ENCODE measurements at regions not wholly inside any gene's neighbourhood (a gene's known extent, or its start where the extent isn't known, plus 50 kb on each side); places are given as distances from the start of the nearest gene placed in this dataset.

DNA sequence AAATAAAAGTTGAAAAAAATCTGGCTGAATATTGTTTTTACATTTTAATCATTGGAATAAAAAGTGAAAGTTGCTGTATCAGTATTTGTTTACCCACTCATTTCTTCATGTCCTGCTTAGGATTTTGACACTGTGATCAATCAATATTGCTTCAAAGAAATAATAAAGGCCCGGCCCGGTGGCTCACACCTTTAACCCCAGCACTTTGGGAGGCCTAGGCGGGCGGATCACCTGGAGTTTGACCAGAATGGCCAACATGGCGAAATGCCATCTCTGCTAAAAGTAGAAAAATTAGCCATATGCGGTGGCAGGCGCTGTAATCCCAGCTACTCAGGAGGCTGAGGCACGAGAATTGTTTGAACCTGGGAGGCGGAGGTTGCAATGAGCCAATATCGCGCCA, 93.7 kb upstream of the CTNND2 start:
- Histone ChIP-seq H3K9me3 (ENCODE audit: insufficient read depth in 2 of 2, low read depth in 1 of 2, low read length in 1 of 2) (no peaks in the 10 kb centered on the region), H3K23me2 (ENCODE audit: low read depth, low read length) (no peaks in the 10 kb centered on the region), H3K9ac (replicated peaks in 1 of 4; ENCODE audit: extremely low read depth in 1 of 4, low read depth in 3 of 4, low read length in 3 of 4) (no peak overlapping the region), H3K4me1 (replicated peaks in 1 of 4; ENCODE audit: control insufficient read depth in 3 of 4, insufficient read depth in 4 of 4, low read length in 3 of 4) (no peaks in the 10 kb centered on the region), H2BK20ac (ENCODE audit: low read length) (no peak overlapping the region), H2BK15ac (ENCODE audit: low read length) (no peak overlapping the region), H3K4me3 (ENCODE audit: extremely low read depth in 1 of 4, insufficient read depth in 2 of 4, low read depth in 3 of 4, low read length in 4 of 4) (no peak overlapping the region), H3K79me2 (ENCODE audit: control insufficient read depth in 1 of 2, insufficient read depth in 2 of 2, low read length in 2 of 2) (no peaks in the 10 kb centered on the region), H3K23ac (ENCODE audit: insufficient read length) (no peak overlapping the region), H3K56ac (replicated peaks; ENCODE audit: insufficient read length, low read depth, low read length) (no peak overlapping the region), H3K79me1 (ENCODE audit: low read depth, low read length) (no peaks in the 10 kb centered on the region), H2BK12ac (ENCODE audit: low read depth, low read length) (no peak overlapping the region), H4K5ac (ENCODE audit: insufficient read length, low read depth, low read length) (no peak overlapping the region), H3K27me3 (replicated peaks in 1 of 4; ENCODE audit: control insufficient read depth in 3 of 4, extremely low read depth in 1 of 4, insufficient read depth in 3 of 4, low read length in 3 of 4) (no peaks in the 10 kb centered on the region), H3K18ac (ENCODE audit: extremely low read depth, low read length) (no peak overlapping the region), H2BK5ac (ENCODE audit: low read depth, low read length) (no peak overlapping the region), H3K4ac (replicated peaks; ENCODE audit: insufficient read length, low read depth, low read length) (no peak overlapping the region), H4K8ac (ENCODE audit: extremely low read depth, insufficient read depth, low read length) (no peak overlapping the region), H2BK120ac (replicated peaks; ENCODE audit: low read depth, low read length) (no peak overlapping the region), H3K27ac (ENCODE audit: low read depth, low read length) (no peak overlapping the region), H2AFZ (ENCODE audit: low read length) (no peak overlapping the region), H3K36me3 (ENCODE audit: control insufficient read depth in 2 of 4, insufficient read depth in 4 of 4, low read length in 3 of 4) (no peaks in the 10 kb centered on the region), H3K4me2 (ENCODE audit: insufficient read depth in 1 of 2, low read depth in 2 of 2, low read length in 2 of 2) (no peak overlapping the region), H4K20me1 (replicated peaks in 1 of 2; ENCODE audit: control insufficient read depth in 1 of 2, insufficient read depth in 2 of 2, low read length in 2 of 2) (no peaks in the 10 kb centered on the region), H3K14ac (ENCODE audit: insufficient read length) (no peak overlapping the region), H2AK5ac (ENCODE audit: low read depth, low read length) (no peak overlapping the region), H4K91ac (replicated peaks; ENCODE audit: insufficient read length, low read length) (no peak overlapping the region)
- ChIA-PET POLR2A (ENCODE audit: partially characterized antibody) (no interaction called here), CTCF (ENCODE audit: partially characterized antibody) (no interaction called here)
- FAIRE-seq (no peak), DNase-seq (ENCODE audit: low read depth in 1 of 2, low spot score in 2 of 2) (no peak)
- 96% methylated on average over 7 of the region's 11 CpGs; no CpG with 5 or more reads in 1 of the 2 experiments for WGBS, 2 experiments (ENCODE audit: extremely low coverage in 1 of 2, insufficient coverage in 1 of 2, insufficient read length in 1 of 2, insufficient replicate concordance in 2 of 2, low coverage in 1 of 2, low lambda C conversion rate in 2 of 2, missing lambda C conversion rate in 1 of 2)
- no peak for TF ChIP-seq GABPA (IDR thresholded peaks at IDR 0.05; ENCODE audit: borderline replicate concordance, insufficient read depth, low read length)
- no peak for TF ChIP-seq TCF12 (IDR thresholded peaks at IDR 0.05; ENCODE audit: low read depth, low read length)
- TF ChIP-seq TEAD4 (IDR thresholded peaks at IDR 0.05; ENCODE audit: low read depth, low read length): no peak
- no peak for TF ChIP-seq RAD21 (IDR thresholded peaks at IDR 0.05 in 1 of 2, conservative IDR thresholded peaks at IDR 0.05 in 1 of 2; ENCODE audit: low read depth in 2 of 2, low read length in 2 of 2)
- TF ChIP-seq EZH2 (IDR thresholded peaks at IDR 0.05; ENCODE audit: low read depth, low read length, severe bottlenecking): no peak
- TF ChIP-seq EP300 (IDR thresholded peaks at IDR 0.05; ENCODE audit: borderline replicate concordance in 1 of 2, low read depth in 2 of 2, low read length in 2 of 2): no peak
- no peak for TF ChIP-seq CEBPB (IDR thresholded peaks at IDR 0.05; ENCODE audit: low read depth, low read length)
- no peak for TF ChIP-seq MAFK (IDR thresholded peaks at IDR 0.05; ENCODE audit: low read depth, low read length)

Measured in H1 (cell line).